ENCODE measurements at regions not wholly inside any gene's neighbourhood (a gene's known extent, or its start where the extent isn't known, plus 50 kb on each side); places are given as distances from the start of the nearest gene placed in this dataset.

GRCh38 chr13:90188351-90188636 is 1159.2 kb upstream of the MIR17HG start:
- TF ChIP-seq CTCF (IDR thresholded peaks at IDR 0.05 in 2 of 3, conservative IDR thresholded peaks at IDR 0.05 in 1 of 3; ENCODE audit: borderline replicate concordance in 1 of 3, insufficient read depth in 1 of 3, low read depth in 2 of 3, low read length in 2 of 3) (no peak), REST (IDR thresholded peaks at IDR 0.05; ENCODE audit: low read depth) (no peak), SIN3A (IDR thresholded peaks at IDR 0.05; ENCODE audit: low read depth) (no peak), ZNF274 (IDR thresholded peaks at IDR 0.05; ENCODE audit: low read depth, low read length) (no peak)

All from HCT116 (cell line).